GM21737 (cell line): ENCODE measurements at regions not wholly inside any gene's neighbourhood (a gene's known extent, or its start where the extent isn't known, plus 50 kb on each side); places are given as distances from the start of the nearest gene placed in this dataset.
"Not testable (repeated sequence)": the region's sequence is repeated elsewhere in the genome, so short reads cannot be mapped to it uniquely, and the experiment has no call there.

Source experiments
- ATAC-seq: cut with Tn5 transposase; IDR thresholded peaks from one replicate; pipeline ENCODE4 v1.9.1; 2021; ENCODE audit warnings: mild to moderate bottlenecking, moderate library complexity; ENCODE audit not compliant: unreplicated experiment

GRCh38 chr4:155026715-155027114 is 181.7 kb upstream of the NPY2R start:
- ATAC-seq, result no peak

- no peak for ATAC-seq
Observed at GRCh38 chr4:155032521-155033229, 175.8 kb upstream of the NPY2R start.

- no peak for ATAC-seq
Observed at GRCh38 chr4:155033604-155034003, 174.8 kb upstream of the NPY2R start.

DNA sequence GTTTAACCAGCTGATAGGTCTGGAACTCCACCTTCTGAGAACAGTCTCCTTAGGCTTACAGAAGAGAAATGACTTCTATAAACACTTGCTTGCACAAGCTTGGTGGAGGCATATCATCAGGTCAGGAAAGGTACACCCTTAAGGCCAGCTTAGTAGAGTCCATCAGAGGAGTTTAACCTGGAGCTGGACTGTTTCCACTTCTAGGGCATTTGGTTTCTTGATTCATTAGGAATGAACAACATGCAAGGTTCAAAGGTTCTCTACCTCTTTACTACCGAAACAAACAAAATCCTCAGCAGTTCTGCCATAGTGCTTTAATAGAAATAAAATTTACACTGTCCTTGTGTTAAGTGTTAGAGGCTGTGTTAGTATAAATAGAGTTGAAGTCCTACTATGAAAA is 171.4 kb upstream of the NPY2R start:
- ATAC-seq, result no peak

DNA sequence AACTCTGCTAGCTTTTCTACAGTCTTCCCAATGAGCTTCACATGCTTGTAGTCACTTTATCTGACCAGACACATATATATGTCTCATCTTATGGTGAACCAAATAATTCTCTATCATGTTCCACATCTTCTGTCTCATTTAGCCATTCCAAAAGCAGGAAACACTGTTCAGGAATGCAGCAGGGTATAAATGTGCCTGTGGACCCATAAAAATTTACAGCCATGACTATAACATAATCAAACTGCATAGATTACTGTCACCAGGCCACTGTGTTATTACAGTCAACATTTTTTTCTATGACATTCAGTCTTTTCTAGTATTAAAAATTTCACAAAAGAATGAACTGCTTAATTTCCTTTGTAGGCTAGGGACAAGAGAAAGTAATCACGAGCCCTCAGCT is 170.0 kb upstream of the NPY2R start:
- ATAC-seq, result no peak

DNA sequence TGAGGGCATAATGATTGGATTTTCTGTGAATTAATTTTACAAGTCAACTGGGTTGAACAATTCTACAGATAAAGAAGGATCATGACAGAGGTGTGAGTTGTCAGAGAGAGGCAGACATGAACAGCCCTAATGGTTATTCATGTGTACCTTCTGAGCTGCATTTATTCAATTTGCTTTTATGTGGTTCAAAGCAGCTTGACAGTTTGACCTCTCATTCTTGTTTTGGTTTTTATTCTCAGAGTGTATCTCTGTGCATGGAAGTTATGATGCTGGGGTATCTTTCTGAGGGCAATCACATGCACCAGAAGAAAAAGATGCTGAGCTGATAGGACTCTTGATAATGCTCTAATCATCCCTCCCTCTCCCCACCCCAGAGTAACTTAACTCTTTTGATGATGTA is 169.3 kb upstream of the NPY2R start:
- no peak for ATAC-seq

- no peak for ATAC-seq
Observed at GRCh38 chr4:155040031-155040430, 168.4 kb upstream of the NPY2R start.

DNA sequence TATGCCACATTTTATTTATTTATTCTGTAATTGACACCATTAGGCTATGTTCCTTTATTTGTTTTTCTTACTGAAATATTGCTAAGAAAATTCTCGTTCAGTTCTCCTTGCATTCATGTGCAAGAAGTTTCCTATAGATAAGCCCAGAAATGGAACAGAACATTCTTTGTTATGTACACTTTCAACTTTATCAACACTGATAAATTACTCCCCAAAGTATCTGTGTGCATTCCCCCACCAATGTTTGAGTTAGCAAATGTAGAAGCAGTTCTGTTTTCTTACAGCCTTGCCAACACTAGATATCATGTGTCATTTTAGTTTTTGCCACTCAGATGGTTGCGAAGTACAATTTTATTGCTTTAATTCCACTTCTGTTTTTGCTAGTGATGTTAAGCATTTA is 166.4 kb upstream of the NPY2R start:
- ATAC-seq, result no peak

DNA sequence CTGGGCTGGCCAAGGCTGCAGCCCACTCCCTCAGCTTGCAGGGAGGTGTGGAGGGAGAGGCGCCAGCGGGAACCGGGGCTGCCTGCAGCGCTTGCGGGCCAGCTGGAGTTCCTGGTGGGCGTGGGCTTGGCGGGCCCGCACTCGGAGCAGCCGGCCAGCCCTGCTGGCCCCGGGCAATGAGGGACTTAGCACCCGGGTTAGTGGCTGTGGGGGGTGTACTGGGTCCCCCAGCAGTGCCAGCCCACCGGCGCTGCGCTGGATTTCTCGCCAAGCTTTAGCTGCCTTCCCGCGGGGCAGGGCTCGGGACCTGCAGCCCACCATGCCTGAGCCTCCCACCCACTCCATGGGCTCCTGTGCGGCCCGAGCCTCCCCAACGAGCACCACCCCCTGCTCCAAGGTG is 164.2 kb upstream of the NPY2R start:
- ATAC-seq, result not testable (repeated sequence)

DNA sequence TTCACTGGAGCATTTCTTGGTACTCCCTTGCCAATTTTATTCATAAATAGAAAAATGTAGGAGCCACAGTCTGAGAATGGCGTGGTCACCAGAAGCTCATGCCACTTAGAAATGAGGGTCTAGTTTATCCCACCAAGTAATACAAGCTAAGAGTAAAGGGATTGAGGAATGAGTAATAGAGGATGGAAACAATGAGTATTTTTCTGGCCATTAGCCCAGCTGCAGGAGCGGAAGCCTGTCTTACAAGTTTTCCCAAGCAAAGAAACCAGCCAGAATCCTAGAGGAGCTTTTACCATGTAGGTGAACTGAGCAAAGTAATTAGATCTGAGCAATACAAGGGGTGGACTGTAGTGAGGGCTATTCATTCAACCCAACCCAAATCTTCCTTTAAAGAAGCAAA is 160.7 kb upstream of the NPY2R start:
- ATAC-seq, result no peak

GRCh38 chr4:155054042-155054441 is 154.4 kb upstream of the NPY2R start:
- ATAC-seq, result not testable (repeated sequence)

DNA sequence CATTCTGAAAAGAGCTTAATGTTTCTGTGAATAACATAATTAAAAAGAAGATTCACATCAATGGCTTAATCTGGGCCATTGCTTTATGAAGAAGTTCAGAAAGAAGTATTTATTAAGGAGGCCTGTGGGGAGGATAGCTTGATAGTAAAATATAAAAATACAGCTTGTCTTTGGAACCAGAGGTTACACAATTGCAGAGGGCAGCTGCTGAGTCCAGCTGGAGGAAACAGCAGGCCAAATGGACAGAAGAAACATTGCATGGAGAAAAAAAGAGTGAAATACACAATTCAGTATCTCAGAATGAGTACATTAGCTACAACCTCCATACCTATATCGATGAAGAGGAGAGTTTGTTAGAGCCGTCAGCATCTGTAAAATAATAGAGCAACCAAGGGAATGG is 148.0 kb upstream of the NPY2R start:
- no peak for ATAC-seq

DNA sequence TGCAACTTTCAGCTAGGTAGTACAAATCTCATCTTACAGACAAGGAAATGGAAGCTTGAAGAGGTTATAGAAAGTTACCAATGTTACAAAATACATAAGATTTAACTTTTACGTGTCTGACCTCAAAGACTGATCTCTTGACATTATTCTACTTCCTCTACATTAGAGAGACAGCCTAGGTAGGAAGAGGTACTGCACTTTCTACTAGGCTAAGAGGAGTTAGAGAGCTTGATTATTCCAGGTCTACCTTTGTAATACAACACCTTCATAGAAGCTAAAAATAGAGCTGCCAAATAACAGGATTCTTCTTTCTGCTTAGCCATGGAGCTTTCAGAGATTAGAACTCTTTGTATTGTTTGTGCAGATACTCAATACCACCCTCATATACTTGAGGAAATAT is 147.6 kb upstream of the NPY2R start:
- no peak for ATAC-seq

- ATAC-seq, result no peak
Observed at GRCh38 chr4:155062948-155063347, 145.5 kb upstream of the NPY2R start.

GRCh38 chr4:155064934-155065333 is 143.5 kb upstream of the NPY2R start:
- ATAC-seq, result not testable (repeated sequence)

DNA sequence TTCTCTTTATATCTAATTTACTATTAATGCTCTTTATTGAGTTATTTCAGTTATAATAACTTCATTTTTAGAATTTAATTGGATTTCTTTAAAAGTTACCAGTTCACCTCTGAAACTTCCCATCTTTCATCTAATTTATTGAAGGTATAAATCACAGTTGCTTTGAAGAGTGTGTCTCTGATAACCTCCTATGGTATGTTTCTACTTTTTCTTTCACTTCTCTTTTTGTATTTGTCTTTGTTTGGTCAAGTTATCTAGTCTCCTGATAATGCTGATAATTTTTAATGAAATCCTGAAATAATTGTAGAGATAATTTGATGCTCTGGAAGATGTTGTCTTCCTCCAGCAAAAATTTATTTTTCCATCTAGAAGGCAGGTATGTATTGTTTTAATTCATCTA is 141.6 kb upstream of the NPY2R start:
- ATAC-seq, result no peak

DNA sequence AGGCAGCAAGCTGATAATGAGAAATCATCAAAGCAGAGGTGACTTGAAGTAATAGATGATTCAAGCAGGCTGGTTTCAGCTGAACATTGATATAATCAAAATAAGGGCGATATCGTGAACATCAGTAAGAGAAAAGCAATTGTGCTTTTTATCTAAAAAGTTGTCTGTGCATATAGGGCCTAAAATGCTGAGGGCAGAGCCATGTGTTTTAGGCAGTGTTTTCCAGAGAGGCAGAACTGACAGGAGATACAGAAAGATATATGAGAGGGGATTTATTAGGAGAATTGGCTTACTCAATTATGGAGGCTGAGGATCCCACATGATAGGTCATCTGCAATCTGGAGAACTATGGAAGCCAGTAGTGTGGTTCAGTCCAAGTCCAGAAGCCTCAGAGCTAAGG is 136.5 kb upstream of the NPY2R start:
- no peak for ATAC-seq

- no peak for ATAC-seq
Observed at GRCh38 chr4:155072417-155072816, 136.0 kb upstream of the NPY2R start.

DNA sequence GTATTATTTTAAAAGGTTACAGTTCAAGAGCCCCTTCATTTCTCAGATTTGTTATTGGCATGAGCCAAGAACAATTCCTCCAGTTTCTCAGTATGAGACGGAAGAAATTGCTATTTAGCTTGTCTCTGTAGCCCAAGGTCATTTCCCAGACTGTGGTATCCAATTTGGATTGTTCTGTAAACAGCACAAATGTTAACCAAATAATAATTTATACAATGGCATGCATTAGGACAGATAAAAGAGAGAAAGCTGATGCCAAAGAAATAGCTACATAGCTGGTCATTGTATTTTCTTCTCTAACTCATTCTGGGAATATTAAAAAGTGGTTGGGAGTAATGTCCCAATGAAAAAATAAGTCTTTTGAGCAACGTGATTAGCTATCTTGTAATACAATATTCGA is 134.6 kb upstream of the NPY2R start:
- no peak for ATAC-seq

DNA sequence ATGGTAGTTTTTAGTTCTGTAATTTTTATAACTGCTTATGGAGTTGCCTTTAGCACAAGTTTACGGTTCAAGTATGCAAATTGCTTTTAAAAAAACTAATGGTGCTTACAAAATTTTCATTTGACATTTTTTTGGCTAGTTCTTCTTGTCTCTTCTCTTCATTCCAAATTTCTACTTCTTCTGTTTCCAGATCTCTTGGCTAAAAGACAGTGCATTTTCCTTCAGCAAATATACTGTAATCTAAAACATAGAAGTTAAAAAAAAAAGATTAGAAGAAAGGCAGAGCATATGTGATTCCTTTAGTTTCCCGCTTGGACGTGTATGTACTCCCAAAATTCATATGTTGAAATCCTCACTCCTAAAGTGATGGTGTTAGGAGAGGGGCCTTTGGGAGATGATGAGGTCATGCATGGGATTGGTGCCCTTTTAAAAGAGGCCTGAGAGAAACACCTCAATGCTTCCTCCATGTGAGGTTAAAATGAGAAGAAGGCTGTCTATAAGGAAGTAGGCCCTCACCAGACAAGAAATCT is 132.1 kb upstream of the NPY2R start:
- ATAC-seq, result no peak

DNA sequence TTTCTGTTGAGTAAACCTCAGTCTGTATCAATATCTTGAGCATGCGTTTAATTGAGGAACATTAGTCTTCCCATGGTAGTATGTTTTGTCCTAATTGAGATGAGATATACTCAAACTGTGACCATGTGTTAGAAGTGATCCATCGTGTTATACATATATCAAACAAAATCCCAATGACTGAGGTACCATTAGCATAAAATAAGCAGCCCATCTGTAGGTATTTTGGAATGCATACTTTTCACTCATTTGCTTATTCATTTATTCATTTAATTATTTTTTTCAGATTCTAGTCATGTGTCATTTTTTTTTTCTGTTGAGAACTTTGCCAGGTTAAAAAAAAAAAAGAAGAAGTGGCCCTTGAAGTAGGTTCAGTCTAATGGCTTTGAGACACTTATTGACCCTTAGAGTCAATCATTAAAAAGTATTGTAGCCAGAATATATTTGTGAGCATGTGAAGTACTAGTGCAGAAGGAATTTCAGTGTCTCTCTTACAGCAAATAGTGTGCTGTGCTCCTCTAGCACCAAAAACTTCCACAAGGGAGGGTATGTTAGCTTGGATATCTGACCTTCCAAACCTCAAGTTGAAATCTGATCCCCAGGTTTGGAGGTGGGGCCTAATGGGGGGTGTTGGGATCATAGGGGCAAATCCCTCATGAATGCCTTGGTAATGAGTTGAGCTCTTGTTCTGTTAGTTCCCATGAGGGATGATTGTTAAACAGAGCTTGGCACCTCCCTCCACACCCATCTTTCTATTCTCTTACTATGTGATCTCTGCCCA is 130.8 kb upstream of the NPY2R start:
- ATAC-seq, result no peak

DNA sequence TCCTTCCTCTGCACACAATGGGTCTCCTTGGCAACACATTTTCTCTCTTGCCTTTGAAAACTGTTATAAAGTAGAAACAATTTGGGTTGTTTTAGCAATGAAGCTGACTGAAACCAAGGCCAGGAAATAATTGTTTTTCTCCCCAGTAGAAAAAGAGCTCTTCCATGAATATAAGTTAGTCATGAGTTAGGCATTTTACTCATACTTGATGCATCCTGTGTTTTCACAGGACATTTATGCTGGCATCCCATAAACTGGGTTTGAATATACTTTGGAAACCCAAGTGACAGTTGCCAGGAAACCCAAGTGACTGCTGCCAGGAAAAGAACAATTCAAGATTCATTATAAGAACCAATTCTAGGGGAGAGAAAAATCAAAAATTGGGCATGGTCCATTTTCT is 128.6 kb upstream of the NPY2R start:
- ATAC-seq, result no peak
